Gastrocnemius medialis (tissue), 4 donors: ENCODE measurements at regions not wholly inside any gene's neighbourhood (a gene's known extent, or its start where the extent isn't known, plus 50 kb on each side); places are given as distances from the start of the nearest gene placed in this dataset.

Source experiments
- POLR2A ChIP-seq, 2 donors: fragments of 450-650 bp; IDR thresholded peaks; one replicate each; pipeline ENCODE4 v1.6.1; 2017; ENCODE audit warnings: antibody characterized with exemption in 2 of 2, mild to moderate bottlenecking in 2 of 2, moderate library complexity in 2 of 2
- TF ChIP-seq, protein P1 (sequence below), 5 experiments: fragments of 450-650 bp in 3 of 5; fragments of 200-600 bp in 2 of 5; sonication (generic) in 2 of 5; IDR thresholded peaks in 4 of 5; conservative IDR thresholded peaks in 1 of 5; 1 replicate in 4 of 5; 2 replicates in 1 of 5; pipeline ENCODE4 v1.5.1; 2016 to 2019; ENCODE audit warnings: antibody characterized with exemption in 5 of 5, mild to moderate bottlenecking in 3 of 5, moderate library complexity in 3 of 5

DNA sequence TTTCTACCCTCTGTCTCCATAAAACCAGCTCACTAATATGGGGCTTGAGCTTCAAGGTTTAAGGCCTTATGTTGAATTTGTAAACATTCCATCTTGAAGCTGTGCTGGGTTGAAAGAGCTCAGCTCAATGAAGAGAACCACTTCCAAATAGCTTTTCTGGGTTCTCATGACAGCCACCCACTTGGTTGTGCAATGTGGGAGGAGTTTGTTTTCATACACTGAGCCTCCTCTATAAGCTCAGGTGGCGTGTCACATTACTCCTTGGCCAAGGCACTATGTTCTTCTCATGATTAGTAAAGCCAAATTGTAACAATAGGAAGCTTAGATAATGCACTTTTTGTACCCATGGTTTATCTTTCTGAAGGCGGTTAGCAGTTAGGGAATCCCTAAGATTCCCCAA lies 265.6 kb downstream of the PTEN start:
- TF ChIP-seq, protein P1, sequence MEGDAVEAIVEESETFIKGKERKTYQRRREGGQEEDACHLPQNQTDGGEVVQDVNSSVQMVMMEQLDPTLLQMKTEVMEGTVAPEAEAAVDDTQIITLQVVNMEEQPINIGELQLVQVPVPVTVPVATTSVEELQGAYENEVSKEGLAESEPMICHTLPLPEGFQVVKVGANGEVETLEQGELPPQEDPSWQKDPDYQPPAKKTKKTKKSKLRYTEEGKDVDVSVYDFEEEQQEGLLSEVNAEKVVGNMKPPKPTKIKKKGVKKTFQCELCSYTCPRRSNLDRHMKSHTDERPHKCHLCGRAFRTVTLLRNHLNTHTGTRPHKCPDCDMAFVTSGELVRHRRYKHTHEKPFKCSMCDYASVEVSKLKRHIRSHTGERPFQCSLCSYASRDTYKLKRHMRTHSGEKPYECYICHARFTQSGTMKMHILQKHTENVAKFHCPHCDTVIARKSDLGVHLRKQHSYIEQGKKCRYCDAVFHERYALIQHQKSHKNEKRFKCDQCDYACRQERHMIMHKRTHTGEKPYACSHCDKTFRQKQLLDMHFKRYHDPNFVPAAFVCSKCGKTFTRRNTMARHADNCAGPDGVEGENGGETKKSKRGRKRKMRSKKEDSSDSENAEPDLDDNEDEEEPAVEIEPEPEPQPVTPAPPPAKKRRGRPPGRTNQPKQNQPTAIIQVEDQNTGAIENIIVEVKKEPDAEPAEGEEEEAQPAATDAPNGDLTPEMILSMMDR (IDR thresholded peaks at IDR 0.05 in 4 of 5, conservative IDR thresholded peaks at IDR 0.05 in 1 of 5) = no peak
- no peak for TF ChIP-seq POLR2A (IDR thresholded peaks at IDR 0.05)
